ENCODE measurements at regions not wholly inside any gene's neighbourhood (a gene's known extent, or its start where the extent isn't known, plus 50 kb on each side); places are given as distances from the start of the nearest gene placed in this dataset.

- no peak for DNase-seq (ENCODE audit: low spot score in 2 of 2)
- WGBS, 2 donors = 59 to 83% methylated on average over 1 of the region's 1 CpG
Measured at GRCh38 chr4:176422001-176422400, 102.2 kb downstream of the SPCS3 start.

GRCh38 chr4:176422511-176422910 is 102.7 kb downstream of the SPCS3 start:
- no peaks in the 10 kb centered on the region for H3K27me3 ChIP-seq
- TF ChIP-seq EP300 (IDR thresholded peaks at IDR 0.05) (no peak), CTCF (IDR thresholded peaks at IDR 0.05) (no peak), POLR2A (IDR thresholded peaks at IDR 0.05) (no peak)
- H3K36me3 ChIP-seq = no peaks in the 10 kb centered on the region
- no peaks in the 10 kb centered on the region for H3K4me1 ChIP-seq
- H3K27ac ChIP-seq = no peak overlapping the region
- DNase-seq (ENCODE audit: low spot score in 2 of 2) = no peak
- H3K9me3 ChIP-seq = no peaks in the 10 kb centered on the region
- WGBS, 2 donors = 54 to 60% methylated on average over 4 of the region's 4 CpGs
- no peak overlapping the region for H3K4me3 ChIP-seq

More at GRCh38 chr4:176422001-176422400, 102.2 kb downstream of the SPCS3 start:
- no peak overlapping the region for H3K4me3 ChIP-seq
- H3K9me3 ChIP-seq = no peaks in the 10 kb centered on the region
- no peaks in the 10 kb centered on the region for H3K36me3 ChIP-seq
- H3K4me1 ChIP-seq = no peaks in the 10 kb centered on the region
- H3K27ac ChIP-seq = no peak overlapping the region
- TF ChIP-seq EP300 (IDR thresholded peaks at IDR 0.05) (no peak), POLR2A (IDR thresholded peaks at IDR 0.05) (no peak), CTCF (IDR thresholded peaks at IDR 0.05) (no peak)
- H3K27me3 ChIP-seq = no peaks in the 10 kb centered on the region

GRCh38 chr4:176425035-176425434 is 105.3 kb downstream of the SPCS3 start:
- no peak for DNase-seq (ENCODE audit: low spot score in 2 of 2)
- Histone ChIP-seq H3K4me1 (no peaks in the 10 kb centered on the region), H3K4me3 (no peak overlapping the region), H3K36me3 (no peaks in the 10 kb centered on the region), H3K9me3 (no peaks in the 10 kb centered on the region), H3K27me3 (no peaks in the 10 kb centered on the region), H3K27ac (no peak overlapping the region)
- TF ChIP-seq POLR2A (IDR thresholded peaks at IDR 0.05) (no peak), CTCF (IDR thresholded peaks at IDR 0.05) (no peak), EP300 (IDR thresholded peaks at IDR 0.05) (no peak)
- 83 to 84% methylated on average over 2 of the region's 2 CpGs for WGBS, 2 donors

- no peak overlapping the region for H3K4me3 ChIP-seq
- no peaks in the 10 kb centered on the region for H3K4me1 ChIP-seq
- WGBS, 2 donors = 65 to 68% methylated on average over 6 of the region's 6 CpGs
- no peaks in the 10 kb centered on the region for H3K27me3 ChIP-seq
- TF ChIP-seq POLR2A (IDR thresholded peaks at IDR 0.05) (no peak), CTCF (IDR thresholded peaks at IDR 0.05) (no peak), EP300 (IDR thresholded peaks at IDR 0.05) (no peak)
- H3K27ac ChIP-seq = no peak overlapping the region
- no peaks in the 10 kb centered on the region for H3K36me3 ChIP-seq
- no peaks in the 10 kb centered on the region for H3K9me3 ChIP-seq
- no peak for DNase-seq (ENCODE audit: low spot score in 2 of 2)
Measured at GRCh38 chr4:176432811-176433540, 113.2 kb downstream of the SPCS3 start.

GRCh38 chr4:176433983-176434382 is 114.2 kb downstream of the SPCS3 start:
- Histone ChIP-seq H3K4me1 (no peaks in the 10 kb centered on the region), H3K36me3 (no peaks in the 10 kb centered on the region), H3K27me3 (no peaks in the 10 kb centered on the region), H3K27ac (no peak overlapping the region), H3K4me3 (no peak overlapping the region), H3K9me3 (no peaks in the 10 kb centered on the region)
- TF ChIP-seq EP300 (IDR thresholded peaks at IDR 0.05) (no peak), POLR2A (IDR thresholded peaks at IDR 0.05) (no peak), CTCF (IDR thresholded peaks at IDR 0.05) (no peak)
- WGBS, 2 donors = 71 to 74% methylated on average over 3 of the region's 3 CpGs
- DNase-seq (ENCODE audit: low spot score in 2 of 2) = no peak
